Astrocyte (in vitro differentiated cells and primary cell): ENCODE measurements at regions not wholly inside any gene's neighbourhood (a gene's known extent, or its start where the extent isn't known, plus 50 kb on each side); places are given as distances from the start of the nearest gene placed in this dataset.

ENCODE experiments used
- DNase-seq: peaks from one replicate; pipeline ENCODE4 v3.0.0-alpha.2; 2010; ENCODE audit warnings: low read depth
- FAIRE-seq: peaks from 2 replicates; lab custom pipeline; 2011; peaks lifted over from hg19 to GRCh38; lab: Jason Lieb, UNC
- H2AFZ ChIP-seq: 2 replicates; pipeline ENCODE4 v1.6.0; 2012; ENCODE audit warnings: low read depth, low read length, inconsistent platforms
- H3K27ac ChIP-seq: 2 replicates; pipeline ENCODE4 v1.5.1; 2011; ENCODE audit warnings: low read depth, low read length, inconsistent platforms
- H3K27me3 ChIP-seq: 2 replicates; pipeline ENCODE4 v1.6.0; 2011; ENCODE audit warnings: low read length, inconsistent platforms; ENCODE audit not compliant: insufficient read depth
- H3K36me3 ChIP-seq: 2 replicates; pipeline ENCODE4 v1.5.1; 2011; ENCODE audit warnings: low read length, inconsistent platforms; ENCODE audit not compliant: insufficient read depth
- H3K4me1 ChIP-seq: 2 replicates; pipeline ENCODE4 v1.5.1; 2011; ENCODE audit warnings: low read length, inconsistent platforms; ENCODE audit not compliant: insufficient read depth
- H3K4me2 ChIP-seq: 2 replicates; pipeline ENCODE4 v1.6.0; 2012; ENCODE audit warnings: low read length, inconsistent platforms
- H3K4me3 ChIP-seq: 2 replicates; pipeline ENCODE4 v1.5.1; 2011; ENCODE audit warnings: low read depth, mild to moderate bottlenecking, low read length, inconsistent platforms; ENCODE audit not compliant: insufficient read depth
- H3K79me2 ChIP-seq: 2 replicates; pipeline ENCODE4 v1.6.0; 2012; ENCODE audit warnings: mild to moderate bottlenecking, low read length, inconsistent platforms; ENCODE audit not compliant: insufficient read depth
- H3K9ac ChIP-seq: 2 replicates; pipeline ENCODE4 v1.6.0; 2012; ENCODE audit warnings: mild to moderate bottlenecking, low read length, inconsistent platforms
- H3K9me3 ChIP-seq: 2 replicates; pipeline ENCODE4 v1.5.1; 2012; ENCODE audit warnings: low read depth, mild to moderate bottlenecking, low read length, inconsistent platforms; ENCODE audit not compliant: insufficient read depth
- H4K20me1 ChIP-seq: 2 replicates; pipeline ENCODE4 v1.6.0; 2012; ENCODE audit warnings: low read length, inconsistent platforms; ENCODE audit not compliant: insufficient read depth
- H3K27ac Mint-ChIP-seq: one replicate; pipeline ENCODE4 v1.8.0; 2021; ENCODE audit warnings: mild to moderate bottlenecking, mixed read lengths; ENCODE audit not compliant: unreplicated experiment
- H3K27me3 Mint-ChIP-seq: one replicate; pipeline ENCODE4 v1.8.0; 2021; ENCODE audit warnings: low read depth, mixed read lengths; ENCODE audit not compliant: unreplicated experiment
- H3K36me3 Mint-ChIP-seq: one replicate; pipeline ENCODE4 v1.8.0; 2021; ENCODE audit warnings: low read depth, mixed read lengths; ENCODE audit not compliant: unreplicated experiment
- H3K4me1 Mint-ChIP-seq: one replicate; pipeline ENCODE4 v1.8.0; 2021; ENCODE audit warnings: low read depth, mixed read lengths; ENCODE audit not compliant: unreplicated experiment
- H3K4me3 Mint-ChIP-seq: one replicate; pipeline ENCODE4 v1.8.0; 2021; ENCODE audit warnings: mild to moderate bottlenecking, moderate library complexity, mixed read lengths; ENCODE audit not compliant: unreplicated experiment
- H3K9me3 Mint-ChIP-seq: one replicate; pipeline ENCODE4 v1.8.0; 2021; ENCODE audit warnings: mild to moderate bottlenecking, mixed read lengths; ENCODE audit not compliant: unreplicated experiment
- EZH2 ChIP-seq: IDR thresholded peaks from 2 replicates; pipeline ENCODE4 v1.6.1; 2012; ENCODE audit warnings: mild to moderate bottlenecking, low read length, inconsistent platforms; ENCODE audit not compliant: insufficient read depth
- TF ChIP-seq, protein P1 (sequence below): IDR thresholded peaks from 2 replicates; pipeline ENCODE4 v1.5.1; 2011; ENCODE audit warnings: low read depth, mild to moderate bottlenecking, inconsistent platforms, low read length, moderate library complexity; ENCODE audit not compliant: insufficient read depth

DNA sequence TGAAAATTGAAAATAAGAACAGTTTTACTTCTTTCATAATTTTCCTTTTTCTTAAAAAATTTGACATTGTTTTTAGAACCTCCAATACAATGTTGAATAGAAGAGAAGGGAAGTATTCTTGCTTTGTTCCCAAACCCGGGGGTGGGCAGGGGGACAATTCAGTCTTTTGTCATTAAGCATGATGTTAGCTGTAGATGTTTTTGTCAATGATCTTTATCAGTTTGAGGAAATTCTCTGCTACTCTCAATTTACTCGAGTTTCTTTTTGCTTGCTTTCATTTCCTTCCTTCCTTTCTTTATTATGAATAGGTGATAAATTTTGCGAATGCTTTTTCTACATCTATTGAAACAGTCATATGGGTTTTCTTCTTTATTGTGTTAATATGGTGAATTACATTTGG, 183.2 kb upstream of the FRMD6 start:
- H3K27ac Mint-ChIP-seq, result no peak overlapping the region
- no peak for DNase-seq
- FAIRE-seq, result no peak
- Histone ChIP-seq H2AFZ (no peak overlapping the region), H3K79me2 (no peaks in the 10 kb centered on the region), H3K9me3 (no peaks in the 10 kb centered on the region), H3K4me3 (no peak overlapping the region), H4K20me1 (no peaks in the 10 kb centered on the region), H3K9ac (no peak overlapping the region), H3K4me1 (no peaks in the 10 kb centered on the region), H3K27me3 (no peaks in the 10 kb centered on the region), H3K36me3 (no peaks in the 10 kb centered on the region), H3K4me2 (no peak overlapping the region), H3K27ac (no peak overlapping the region)
- peaks cover 6% of the 10 kb centered on the region for H3K4me1 Mint-ChIP-seq
- TF ChIP-seq EZH2, result no peak
- TF ChIP-seq, protein P1, sequence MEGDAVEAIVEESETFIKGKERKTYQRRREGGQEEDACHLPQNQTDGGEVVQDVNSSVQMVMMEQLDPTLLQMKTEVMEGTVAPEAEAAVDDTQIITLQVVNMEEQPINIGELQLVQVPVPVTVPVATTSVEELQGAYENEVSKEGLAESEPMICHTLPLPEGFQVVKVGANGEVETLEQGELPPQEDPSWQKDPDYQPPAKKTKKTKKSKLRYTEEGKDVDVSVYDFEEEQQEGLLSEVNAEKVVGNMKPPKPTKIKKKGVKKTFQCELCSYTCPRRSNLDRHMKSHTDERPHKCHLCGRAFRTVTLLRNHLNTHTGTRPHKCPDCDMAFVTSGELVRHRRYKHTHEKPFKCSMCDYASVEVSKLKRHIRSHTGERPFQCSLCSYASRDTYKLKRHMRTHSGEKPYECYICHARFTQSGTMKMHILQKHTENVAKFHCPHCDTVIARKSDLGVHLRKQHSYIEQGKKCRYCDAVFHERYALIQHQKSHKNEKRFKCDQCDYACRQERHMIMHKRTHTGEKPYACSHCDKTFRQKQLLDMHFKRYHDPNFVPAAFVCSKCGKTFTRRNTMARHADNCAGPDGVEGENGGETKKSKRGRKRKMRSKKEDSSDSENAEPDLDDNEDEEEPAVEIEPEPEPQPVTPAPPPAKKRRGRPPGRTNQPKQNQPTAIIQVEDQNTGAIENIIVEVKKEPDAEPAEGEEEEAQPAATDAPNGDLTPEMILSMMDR, result no peak
- H3K27me3 Mint-ChIP-seq, result no peaks in the 10 kb centered on the region
- H3K4me3 Mint-ChIP-seq, result no peak overlapping the region
- H3K9me3 Mint-ChIP-seq, result peaks cover 2% of the 10 kb centered on the region
- H3K36me3 Mint-ChIP-seq, result no peaks in the 10 kb centered on the region

DNA sequence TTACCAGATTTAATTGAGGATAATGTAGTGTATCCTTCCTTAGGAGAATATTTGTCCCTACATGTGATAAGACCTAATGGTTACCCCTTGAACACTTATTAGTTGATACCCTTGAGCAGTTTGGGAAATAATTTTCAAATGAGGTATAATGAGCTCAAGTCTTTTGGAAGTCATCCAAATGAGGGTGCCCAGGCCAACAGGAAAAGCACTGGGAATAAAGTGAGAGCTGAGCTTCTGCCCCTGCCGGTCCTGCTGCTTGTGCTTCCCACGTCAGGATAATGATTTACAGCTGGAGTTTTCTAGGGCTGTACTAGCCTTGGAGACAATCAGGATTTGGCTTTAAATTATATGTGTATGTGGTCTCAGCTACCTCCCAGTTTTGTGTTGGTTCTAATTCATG, 178.8 kb upstream of the FRMD6 start:
- Histone ChIP-seq H3K9me3 (no peaks in the 10 kb centered on the region), H3K79me2 (no peaks in the 10 kb centered on the region), H3K4me3 (no peak overlapping the region), H3K9ac (no peak overlapping the region), H3K4me2 (no peak overlapping the region), H3K27ac (no peak overlapping the region), H3K36me3 (no peaks in the 10 kb centered on the region), H4K20me1 (no peaks in the 10 kb centered on the region), H3K27me3 (no peaks in the 10 kb centered on the region), H3K4me1 (no peaks in the 10 kb centered on the region), H2AFZ (no peak overlapping the region)
- Mint-ChIP-seq H3K36me3 (no peaks in the 10 kb centered on the region), H3K4me3 (no peak overlapping the region), H3K27me3 (no peaks in the 10 kb centered on the region), H3K9me3 (peaks cover 2% of the 10 kb centered on the region), H3K4me1 (peaks cover 25% of the 10 kb centered on the region), H3K27ac (no peak overlapping the region)
- no peak for TF ChIP-seq EZH2
- TF ChIP-seq, protein P1, result no peak
- no peak for DNase-seq
- FAIRE-seq, result no peak

DNA sequence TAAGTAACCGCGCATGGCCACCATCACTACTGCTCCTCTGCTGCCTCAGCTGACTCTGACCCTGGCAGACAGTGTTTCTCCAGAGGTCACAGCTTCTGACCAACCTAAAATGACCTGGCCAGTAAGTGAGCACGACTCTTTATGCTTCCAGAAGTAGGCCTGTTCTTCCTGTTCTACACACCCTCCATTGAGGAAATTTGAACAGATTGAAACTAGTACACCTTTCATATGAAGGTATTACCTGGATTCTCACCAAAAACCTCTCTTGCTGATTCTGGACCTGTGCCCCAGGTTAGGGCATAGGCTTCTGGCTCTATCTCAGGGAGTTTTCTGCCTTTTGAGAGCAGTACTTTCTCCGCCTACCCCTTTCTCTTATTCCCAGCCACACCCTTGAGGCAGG, 178.4 kb upstream of the FRMD6 start:
- H3K9me3 ChIP-seq, result no peaks in the 10 kb centered on the region
- no peak for DNase-seq
- H3K27ac ChIP-seq, result peak overlapping the region; percentile 4
- H3K4me3 ChIP-seq, result no peak overlapping the region
- peaks cover 25% of the 10 kb centered on the region for H3K4me1 Mint-ChIP-seq
- no peaks in the 10 kb centered on the region for H4K20me1 ChIP-seq
- H3K9me3 Mint-ChIP-seq, result peaks cover 2% of the 10 kb centered on the region
- no peaks in the 10 kb centered on the region for H3K36me3 Mint-ChIP-seq
- no peaks in the 10 kb centered on the region for H3K27me3 ChIP-seq
- no peaks in the 10 kb centered on the region for H3K36me3 ChIP-seq
- no peaks in the 10 kb centered on the region for H3K4me1 ChIP-seq
- H3K9ac ChIP-seq, result no peak overlapping the region
- TF ChIP-seq, protein P1, result no peak
- TF ChIP-seq EZH2, result no peak
- H3K4me2 ChIP-seq, result no peak overlapping the region
- H3K27ac Mint-ChIP-seq, result peak overlapping the region; percentile 1
- no peaks in the 10 kb centered on the region for H3K27me3 Mint-ChIP-seq
- no peaks in the 10 kb centered on the region for H3K79me2 ChIP-seq
- no peak overlapping the region for H2AFZ ChIP-seq
- FAIRE-seq, result no peak
- no peak overlapping the region for H3K4me3 Mint-ChIP-seq
